ENCODE measurements at regions not wholly inside any gene's neighbourhood (a gene's known extent, or its start where the extent isn't known, plus 50 kb on each side); places are given as distances from the start of the nearest gene placed in this dataset.
"Not testable (repeated sequence)": the region's sequence is repeated elsewhere in the genome, so short reads cannot be mapped to it uniquely, and the experiment has no call there.

DNA sequence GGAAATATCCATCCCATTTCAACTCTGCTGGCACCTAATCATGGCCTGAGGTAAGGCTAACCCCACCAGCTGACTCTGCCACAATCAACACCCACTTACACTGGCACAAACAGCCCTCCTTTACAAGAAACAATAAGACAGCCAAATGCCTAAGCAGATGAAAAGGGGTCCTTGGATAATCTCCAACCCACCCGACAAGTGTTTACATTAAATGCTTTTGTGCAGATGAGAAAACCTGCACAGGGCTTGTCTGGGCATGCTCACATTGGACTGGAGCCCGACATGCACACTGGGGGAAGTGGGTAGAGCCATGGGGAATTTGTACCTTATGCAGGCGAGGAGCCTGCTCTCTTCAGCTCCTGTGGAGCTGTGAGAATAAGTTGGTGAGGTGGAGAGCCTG is 138.9 kb upstream of the ITM2A start:
- DNase-seq (ENCODE audit: low read depth), result no peak

DNA sequence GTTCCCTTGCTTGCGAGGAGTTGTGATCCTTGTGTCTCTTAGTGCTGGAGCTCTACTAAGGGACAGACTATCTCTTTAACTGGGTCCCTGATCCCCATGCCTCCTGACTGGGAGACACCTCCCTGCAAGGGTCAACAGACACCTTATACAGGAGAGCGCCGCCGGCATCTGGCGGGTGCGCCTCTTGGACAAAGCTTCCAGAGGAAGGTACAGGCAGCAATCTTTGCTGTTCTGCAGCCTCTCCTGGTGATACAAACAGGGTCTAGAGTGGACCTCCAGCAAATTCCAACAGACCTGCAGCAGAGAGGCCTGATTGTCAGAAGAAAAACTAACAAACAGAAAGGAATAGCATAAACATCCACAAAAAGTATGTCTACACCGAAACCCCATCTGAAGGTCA is 115.6 kb upstream of the ITM2A start:
- DNase-seq (ENCODE audit: low read depth), result no peak

DNA sequence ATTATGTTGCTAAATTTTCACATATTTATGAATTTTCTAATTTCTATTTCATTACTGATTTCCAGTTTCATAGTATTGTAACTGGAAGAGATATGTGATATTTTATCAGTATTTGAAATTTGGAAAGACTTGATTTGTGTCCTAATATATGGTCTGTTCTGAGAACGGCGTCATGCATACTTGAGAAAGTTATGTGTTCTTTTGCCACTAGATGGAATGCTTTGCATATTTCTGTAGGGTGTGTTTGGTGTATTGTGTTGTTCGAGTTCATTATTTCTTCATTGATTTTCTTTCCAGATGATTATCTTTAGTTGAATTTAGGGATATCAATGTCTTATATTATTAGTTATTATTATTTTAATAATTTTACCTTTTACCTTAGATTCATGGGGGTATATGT is 110.6 kb upstream of the ITM2A start:
- peak; percentile 44 for DNase-seq (ENCODE audit: low read depth)

DNA sequence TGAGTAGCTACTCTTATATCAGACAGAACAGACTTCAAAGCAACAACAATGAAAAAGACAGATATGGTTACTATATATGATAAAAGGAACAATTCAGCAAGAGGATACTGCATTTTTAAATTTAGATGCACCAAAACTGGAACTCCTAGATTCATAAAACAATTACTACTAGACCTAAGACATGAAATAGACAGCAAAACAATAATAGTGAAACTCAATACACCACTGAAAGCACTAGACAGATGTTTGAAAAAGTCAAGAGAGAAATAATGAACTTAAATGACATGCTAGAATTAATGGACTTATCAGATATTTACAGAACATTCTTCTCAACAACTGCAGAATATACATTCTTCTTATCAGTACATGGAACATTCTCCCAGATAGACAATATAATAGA is 99.5 kb upstream of the ITM2A start:
- DNase-seq (ENCODE audit: low read depth), result no peak

DNA sequence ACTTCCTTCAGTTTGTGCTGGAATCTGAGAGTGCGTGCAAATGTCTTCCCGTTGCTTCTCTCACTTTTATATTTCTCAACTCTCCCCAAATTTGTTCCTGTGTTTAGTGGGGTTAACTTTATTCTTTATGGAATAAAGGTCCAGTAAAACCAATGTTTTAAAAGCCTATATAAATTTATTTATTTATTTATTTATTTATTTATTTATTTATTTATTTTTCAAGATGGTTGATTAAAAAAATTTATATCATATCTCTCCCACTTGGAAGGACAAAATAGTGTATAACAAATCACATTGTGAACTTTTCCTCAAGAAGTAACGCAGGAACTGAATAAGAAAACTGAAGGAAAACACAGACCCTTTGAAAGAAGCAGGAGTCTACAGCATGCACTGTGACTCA is 95.3 kb upstream of the ITM2A start:
- no peak for DNase-seq (ENCODE audit: low read depth)

DNA sequence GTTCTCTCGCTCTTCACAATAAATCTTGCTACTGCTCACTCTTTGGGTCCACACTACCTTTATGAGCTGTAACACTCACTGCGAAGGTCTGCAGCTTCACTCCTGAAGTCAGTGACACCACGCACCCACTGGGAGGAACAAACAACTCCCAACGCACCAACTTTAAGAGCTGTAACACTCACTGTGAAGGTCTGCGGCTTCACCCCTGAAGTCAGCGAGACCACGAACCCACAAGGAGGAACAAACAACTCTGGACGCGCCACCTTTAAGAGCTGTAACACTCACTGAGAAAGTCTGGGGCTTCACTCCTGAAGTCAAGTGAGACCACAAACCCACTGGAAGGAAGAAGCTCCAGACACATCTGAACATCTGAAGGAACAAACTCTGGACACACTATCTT is 89.5 kb upstream of the ITM2A start:
- DNase-seq (ENCODE audit: low read depth), result not testable (repeated sequence)

DNA sequence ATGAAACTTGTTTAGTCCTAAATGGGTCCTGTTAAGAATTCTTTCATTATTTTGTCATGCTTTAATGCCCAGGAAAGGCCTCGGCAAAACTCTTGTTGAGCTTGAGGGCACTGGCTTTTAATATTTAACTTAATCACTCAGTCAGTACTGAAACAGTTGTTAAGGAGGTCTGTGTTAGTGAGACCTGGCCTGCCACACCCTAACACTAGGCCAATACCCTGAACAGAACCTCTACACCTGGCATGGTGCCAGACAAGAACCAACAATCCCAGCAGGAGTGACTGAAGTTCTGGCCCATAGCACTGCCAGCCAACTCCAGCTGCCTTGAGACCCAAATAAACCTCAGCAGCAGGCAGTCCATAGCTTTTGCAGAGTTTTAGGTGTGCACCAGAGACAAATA is 85.7 kb upstream of the ITM2A start:
- peak; percentile 86 for DNase-seq (ENCODE audit: low read depth)

DNA sequence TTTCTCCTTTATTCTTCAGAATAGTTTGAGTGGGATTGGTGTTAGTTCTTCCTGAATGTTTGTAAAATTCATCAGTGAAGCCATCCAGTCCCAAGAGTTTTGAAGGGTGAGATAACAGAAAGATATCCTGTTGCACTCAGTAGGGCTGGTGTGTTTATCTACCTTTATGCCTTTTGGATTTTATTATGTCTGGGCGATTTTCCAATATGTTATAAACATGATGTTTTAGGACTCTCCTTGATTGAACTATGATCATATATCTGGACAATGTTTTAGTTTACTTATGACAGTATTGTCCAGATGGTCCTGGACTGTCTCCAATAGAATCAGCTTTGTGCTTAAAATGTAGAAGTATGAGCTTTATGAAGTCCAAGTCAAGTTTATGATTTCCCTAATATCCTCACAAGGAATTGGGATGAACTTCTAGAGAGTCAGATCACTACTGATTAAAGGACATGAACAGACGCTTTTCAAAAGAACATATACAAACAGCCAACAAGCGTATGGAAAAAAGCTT is 77.6 kb upstream of the ITM2A start:
- no peak for DNase-seq (ENCODE audit: low read depth)

DNA sequence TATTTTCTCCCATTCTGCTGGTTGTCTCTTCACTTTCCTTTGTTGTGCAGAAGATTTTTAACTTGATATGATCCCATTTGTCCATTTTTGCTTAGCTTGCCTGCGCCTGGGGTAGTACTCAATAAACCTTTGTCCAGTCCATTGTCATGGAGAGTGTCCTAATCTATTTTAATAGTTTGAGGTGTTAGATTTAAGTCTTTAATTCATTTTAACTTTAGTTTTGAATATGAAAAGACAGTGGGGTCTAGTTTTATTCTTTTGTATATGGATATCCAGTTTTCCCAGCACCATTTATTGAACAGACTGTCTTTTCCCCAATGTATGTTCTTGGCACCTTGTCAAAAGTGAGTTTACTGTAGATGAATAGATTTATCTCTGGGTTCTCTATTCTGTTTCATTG is 76.0 kb upstream of the ITM2A start:
- DNase-seq (ENCODE audit: low read depth), result no peak

DNA sequence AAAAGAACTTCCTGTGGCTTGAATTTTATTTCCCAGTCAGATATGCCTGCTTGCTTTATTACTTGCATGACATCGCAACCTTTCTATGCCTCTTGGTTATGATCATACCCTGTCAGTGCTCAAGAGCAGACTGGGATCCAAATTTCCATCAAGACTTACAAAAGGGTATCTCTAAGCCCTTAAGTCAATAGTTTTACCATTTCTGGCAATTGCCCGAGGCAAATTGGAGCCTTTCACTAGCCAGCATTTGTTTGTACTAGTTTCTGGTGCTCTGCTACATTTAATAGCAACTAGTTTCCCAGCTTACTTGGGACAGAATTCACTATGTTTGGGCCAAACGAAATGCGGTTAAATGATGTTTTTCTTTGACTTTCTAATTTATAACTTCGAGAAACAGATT is 73.2 kb upstream of the ITM2A start:
- no peak for DNase-seq (ENCODE audit: low read depth)
